ENCODE measurements at regions not wholly inside any gene's neighbourhood (a gene's known extent, or its start where the extent isn't known, plus 50 kb on each side); places are given as distances from the start of the nearest gene placed in this dataset.

DNA sequence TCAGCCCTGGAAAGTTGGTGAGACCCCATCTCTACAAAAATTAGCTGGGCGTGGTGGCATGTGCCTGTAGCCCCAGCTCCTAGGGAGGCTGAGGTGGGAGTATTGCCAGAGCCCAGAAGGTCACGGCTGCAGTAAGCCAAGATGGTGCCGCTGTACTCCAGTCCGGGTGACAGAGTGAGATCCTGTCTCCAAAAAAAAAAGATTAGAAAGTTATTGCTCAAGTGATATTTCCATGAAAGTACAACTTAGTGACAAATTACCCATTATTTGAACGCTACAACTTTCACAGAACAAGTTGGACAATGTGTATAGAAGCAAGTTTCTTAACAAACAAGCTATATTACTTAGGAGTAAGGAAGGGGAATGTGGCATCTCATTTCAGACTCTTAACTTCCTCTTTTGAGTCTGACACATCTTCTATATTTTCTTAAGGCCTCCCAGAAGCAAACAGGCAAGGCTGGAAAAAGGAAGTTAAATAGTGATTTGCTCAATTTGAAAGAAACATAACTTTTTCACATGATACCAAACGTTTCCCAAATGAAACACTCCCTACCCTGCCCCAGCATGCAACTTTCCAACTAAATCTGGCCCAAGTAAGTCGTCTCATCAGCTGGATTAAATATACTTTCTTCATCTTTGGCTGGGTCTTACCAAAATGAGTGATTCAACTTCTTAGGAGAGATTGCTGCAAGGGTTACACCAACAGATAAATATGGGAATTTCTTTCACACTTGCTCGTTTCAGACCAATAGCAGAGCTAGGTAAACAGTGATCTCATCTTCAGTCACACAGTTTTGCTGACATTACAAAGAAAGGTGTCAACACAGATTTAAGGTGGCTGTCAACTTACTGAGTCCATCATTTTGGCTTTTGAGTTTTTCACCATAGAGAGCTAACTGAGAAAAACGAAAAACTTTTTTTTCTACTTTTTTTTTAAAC is 66.3 kb upstream of the KLF6 start (continued):
- 0 out of 2 replicates have a peak, but pooled peaks have one; percentile 40 for TF ChIP-seq CREB5 (CRISPR knock-in tag; IDR thresholded peaks at IDR 0.05)
- peak; percentile 60; the same call in 1 of the 2 replicates for TF ChIP-seq ZNF584 (CRISPR knock-in tag; IDR thresholded peaks at IDR 0.05; ENCODE audit: low read depth)
- no peak for TF ChIP-seq SAFB (IDR thresholded peaks at IDR 0.05; ENCODE audit: borderline replicate concordance, low read depth, low read length)
- TF ChIP-seq CTBP1 (IDR thresholded peaks at IDR 0.05; ENCODE audit: borderline replicate concordance) = peak; percentile 49; the same call in 1 of the 2 replicates
- peak; percentile 42 for TF ChIP-seq MAFG (tag; conservative IDR thresholded peaks at IDR 0.05)
- TF ChIP-seq MEIS2 (IDR thresholded peaks at IDR 0.05; ENCODE audit: partially characterized antibody) = peak; percentile 51
- TF ChIP-seq C11orf30 (IDR thresholded peaks at IDR 0.05; ENCODE audit: low read depth) = peak; percentile 86
- TF ChIP-seq, protein P1, sequence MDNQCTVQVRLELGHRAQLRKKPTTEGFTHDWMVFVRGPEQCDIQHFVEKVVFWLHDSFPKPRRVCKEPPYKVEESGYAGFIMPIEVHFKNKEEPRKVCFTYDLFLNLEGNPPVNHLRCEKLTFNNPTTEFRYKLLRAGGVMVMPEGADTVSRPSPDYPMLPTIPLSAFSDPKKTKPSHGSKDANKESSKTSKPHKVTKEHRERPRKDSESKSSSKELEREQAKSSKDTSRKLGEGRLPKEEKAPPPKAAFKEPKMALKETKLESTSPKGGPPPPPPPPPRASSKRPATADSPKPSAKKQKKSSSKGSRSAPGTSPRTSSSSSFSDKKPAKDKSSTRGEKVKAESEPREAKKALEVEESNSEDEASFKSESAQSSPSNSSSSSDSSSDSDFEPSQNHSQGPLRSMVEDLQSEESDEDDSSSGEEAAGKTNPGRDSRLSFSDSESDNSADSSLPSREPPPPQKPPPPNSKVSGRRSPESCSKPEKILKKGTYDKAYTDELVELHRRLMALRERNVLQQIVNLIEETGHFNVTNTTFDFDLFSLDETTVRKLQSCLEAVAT (IDR thresholded peaks at IDR 0.05) = 0 out of 4 replicates have a peak, but pooled peaks of 1 of the 2 experiments have one; percentile 20
- 0 out of 2 replicates have a peak, but pooled peaks have one; percentile 12 for TF ChIP-seq OTX1 (CRISPR knock-in tag; IDR thresholded peaks at IDR 0.05)
- TF ChIP-seq MAFF (IDR thresholded peaks at IDR 0.05; ENCODE audit: low read length) = peak; percentile 53; the same call in 1 of the 2 replicates
- peak; percentile 30; the same call in 1 of the 2 replicates for TF ChIP-seq JUND (IDR thresholded peaks at IDR 0.05; ENCODE audit: borderline replicate concordance, low read depth, low read length)
- peak; percentile 58; the same call in 1 of the 3 replicates for TF ChIP-seq JUND (tag; IDR thresholded peaks at IDR 0.05; ENCODE audit: borderline replicate concordance, low read depth, low read length)
- peak; percentile 11 for TF ChIP-seq NFRKB (IDR thresholded peaks at IDR 0.05; ENCODE audit: low read depth)
- TF ChIP-seq, protein P2, sequence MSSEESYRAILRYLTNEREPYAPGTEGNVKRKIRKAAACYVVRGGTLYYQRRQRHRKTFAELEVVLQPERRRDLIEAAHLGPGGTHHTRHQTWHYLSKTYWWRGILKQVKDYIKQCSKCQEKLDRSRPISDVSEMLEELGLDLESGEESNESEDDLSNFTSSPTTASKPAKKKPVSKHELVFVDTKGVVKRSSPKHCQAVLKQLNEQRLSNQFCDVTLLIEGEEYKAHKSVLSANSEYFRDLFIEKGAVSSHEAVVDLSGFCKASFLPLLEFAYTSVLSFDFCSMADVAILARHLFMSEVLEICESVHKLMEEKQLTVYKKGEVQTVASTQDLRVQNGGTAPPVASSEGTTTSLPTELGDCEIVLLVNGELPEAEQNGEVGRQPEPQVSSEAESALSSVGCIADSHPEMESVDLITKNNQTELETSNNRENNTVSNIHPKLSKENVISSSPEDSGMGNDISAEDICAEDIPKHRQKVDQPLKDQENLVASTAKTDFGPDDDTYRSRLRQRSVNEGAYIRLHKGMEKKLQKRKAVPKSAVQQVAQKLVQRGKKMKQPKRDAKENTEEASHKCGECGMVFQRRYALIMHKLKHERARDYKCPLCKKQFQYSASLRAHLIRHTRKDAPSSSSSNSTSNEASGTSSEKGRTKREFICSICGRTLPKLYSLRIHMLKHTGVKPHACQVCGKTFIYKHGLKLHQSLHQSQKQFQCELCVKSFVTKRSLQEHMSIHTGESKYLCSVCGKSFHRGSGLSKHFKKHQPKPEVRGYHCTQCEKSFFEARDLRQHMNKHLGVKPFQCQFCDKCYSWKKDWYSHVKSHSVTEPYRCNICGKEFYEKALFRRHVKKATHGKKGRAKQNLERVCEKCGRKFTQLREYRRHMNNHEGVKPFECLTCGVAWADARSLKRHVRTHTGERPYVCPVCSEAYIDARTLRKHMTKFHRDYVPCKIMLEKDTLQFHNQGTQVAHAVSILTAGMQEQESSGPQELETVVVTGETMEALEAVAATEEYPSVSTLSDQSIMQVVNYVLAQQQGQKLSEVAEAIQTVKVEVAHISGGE (CRISPR knock-in tag; IDR thresholded peaks at IDR 0.05) = peak in 1 of 3 experiments; percentile 14; a peak in 1 of 6 replicates
- peak; percentile 76; the same call in 1 of the 2 replicates for TF ChIP-seq ZNF644 (tag; IDR thresholded peaks at IDR 0.05; ENCODE audit: low read depth)

All from K562 (cell line).